Adrenal gland (tissue), 9 donors: ENCODE measurements at regions not wholly inside any gene's neighbourhood (a gene's known extent, or its start where the extent isn't known, plus 50 kb on each side); places are given as distances from the start of the nearest gene placed in this dataset.

Source experiments
- DNase-seq, 7 donors: peaks; one replicate each; pipeline ENCODE4 v3.0.0-alpha.2; 2019 to 2020
- H3K27ac ChIP-seq, 5 donors: fragments of 200-600 bp; sonication (generic) in 4 of 5; 1 replicate in 3 of 5; 2 replicates in 2 of 5; pipeline versions ENCODE4 v1.5.1 to v1.8.0; 2016 to 2020; ENCODE audit warnings: mild to moderate bottlenecking in 1 of 5
- H3K27me3 ChIP-seq: fragments of 200-600 bp; 2 replicates; pipeline ENCODE4 v1.8.0; 2021
- H3K36me3 ChIP-seq, 2 donors: fragments of 200-600 bp; replicated peaks in 1 of 2; 1 replicate in 1 of 2; 2 replicates in 1 of 2; pipeline versions ENCODE4 v1.5.1 to v1.8.0; 2018 to 2022
- H3K4me1 ChIP-seq, 2 donors: fragments of 200-600 bp; replicated peaks in 1 of 2; 1 replicate in 1 of 2; 2 replicates in 1 of 2; pipeline versions ENCODE4 v1.5.1 to v1.8.0; 2018 to 2021
- H3K4me3 ChIP-seq, 4 donors: fragments of 200-600 bp; sonication (generic) in 3 of 4; one replicate each; pipeline ENCODE4 v1.5.1; 2016 to 2018
- H3K9me3 ChIP-seq, 3 donors: fragments of 200-600 bp; sonication (generic) in 1 of 3; replicated peaks in 1 of 3; 1 replicate in 2 of 3; 2 replicates in 1 of 3; pipeline versions ENCODE4 v1.5.1 to v1.8.0; 2016 to 2021
- CTCF ChIP-seq, 6 experiments: fragments of 450-650 bp in 4 of 6; fragments of 200-600 bp in 2 of 6; sonication (generic) in 1 of 6; IDR thresholded peaks; 1 replicate in 5 of 6; 2 replicates in 1 of 6; pipeline versions ENCODE4 v1.5.1 to v1.8.0; 2016 to 2021; ENCODE audit warnings: antibody characterized with exemption in 6 of 6, mild to moderate bottlenecking in 2 of 6, moderate library complexity in 1 of 6
- POLR2A ChIP-seq, 2 donors: fragments of 450-650 bp; IDR thresholded peaks; one replicate each; pipeline ENCODE4 v1.6.1; 2017; ENCODE audit warnings: antibody characterized with exemption in 2 of 2, mild to moderate bottlenecking in 2 of 2, moderate library complexity in 1 of 2
- WGBS, 4 donors: extraction: QIAGEN DNeasy Blood & Tissue Kit in 2 of 4; methylation state at CpG; one replicate each; pipeline versions ENCODE4 v1.1.5 to v1.1.7; 2013 to 2017; 5-methylcytosine and 5-hydroxymethylcytosine counted together
- intact Hi-C, 2 donors: fragments of 100-400 bp; cut with DNase I; formaldehyde crosslinking; loops; one replicate each; pipeline versions ENCODE4 v1.14.1 to v1.15.0; 2022 to 2023
- donor health status: healthy with polysubstance abuse.
- donor health status: Bipolar disorder and iron deficiency.
- donor health status: DM: yes; HTN: yes; CAD: no.
- donor health status: DM: no; HTN: no; CAD: no.
- donor health status: DM: no; HTN: no; CAD: no.

- 91 to 100% (median 93%) methylated on average over 9 to 49 of the region's 49 CpGs for WGBS, 4 donors
- no peaks in the 10 kb centered on the region for H3K4me1 ChIP-seq
- H3K36me3 ChIP-seq: no peaks in the 10 kb centered on the region
- H3K27ac ChIP-seq: no peak overlapping the region
- no peaks in the 10 kb centered on the region for H3K9me3 ChIP-seq
- intact Hi-C loops: no loop called here
- TF ChIP-seq POLR2A (IDR thresholded peaks at IDR 0.05) (no peak), CTCF (IDR thresholded peaks at IDR 0.05) (no peak)
- no peak for DNase-seq
- H3K4me3 ChIP-seq: no peak overlapping the region
- H3K27me3 ChIP-seq: no peaks in the 10 kb centered on the region
Observed at GRCh38 chr13:86792153-86792651, 879.0 kb upstream of the SLITRK5 start.

GRCh38 chr13:86795858-86796257 lies 875.3 kb upstream of the SLITRK5 start:
- Histone ChIP-seq H3K9me3 (no peaks in the 10 kb centered on the region), H3K27ac (no peak overlapping the region), H3K27me3 (no peaks in the 10 kb centered on the region), H3K4me1 (no peaks in the 10 kb centered on the region), H3K4me3 (no peak overlapping the region), H3K36me3 (no peaks in the 10 kb centered on the region)
- intact Hi-C loops: no loop called here
- 59 to 82% (median 69%) methylated on average over 2 of the region's 2 CpGs for WGBS, 4 donors
- no peak for DNase-seq
- TF ChIP-seq POLR2A (IDR thresholded peaks at IDR 0.05) (no peak), CTCF (IDR thresholded peaks at IDR 0.05) (no peak)

GRCh38 chr13:86810361-86810760 lies 860.8 kb upstream of the SLITRK5 start:
- no peak for TF ChIP-seq POLR2A (IDR thresholded peaks at IDR 0.05)
- no peak for TF ChIP-seq CTCF (IDR thresholded peaks at IDR 0.05)
- Histone ChIP-seq H3K4me1 (no peaks in the 10 kb centered on the region), H3K27me3 (no peaks in the 10 kb centered on the region), H3K36me3 (no peaks in the 10 kb centered on the region), H3K4me3 (no peak overlapping the region), H3K9me3 (no peaks in the 10 kb centered on the region), H3K27ac (no peak overlapping the region)
- 57 to 73% (median 62%) methylated on average over 1 of the region's 1 CpG for WGBS, 4 donors
- no peak for DNase-seq
- intact Hi-C loops: no loop called here

- no peak overlapping the region for H3K4me3 ChIP-seq
- WGBS, 4 donors: 19 to 48% (median 28%) methylated on average over 1 of the region's 1 CpG
- DNase-seq: no peak
- H3K27me3 ChIP-seq: no peaks in the 10 kb centered on the region
- intact Hi-C loops: no loop called here
- no peaks in the 10 kb centered on the region for H3K9me3 ChIP-seq
- no peaks in the 10 kb centered on the region for H3K36me3 ChIP-seq
- H3K27ac ChIP-seq: no peak overlapping the region
- TF ChIP-seq CTCF (IDR thresholded peaks at IDR 0.05) (no peak), POLR2A (IDR thresholded peaks at IDR 0.05) (no peak)
- no peaks in the 10 kb centered on the region for H3K4me1 ChIP-seq
Observed at GRCh38 chr13:86813198-86813597, 858.0 kb upstream of the SLITRK5 start.
